Adrenal gland (tissue), 9 donors: ENCODE measurements at regions not wholly inside any gene's neighbourhood (a gene's known extent, or its start where the extent isn't known, plus 50 kb on each side); places are given as distances from the start of the nearest gene placed in this dataset.
"Not testable (repeated sequence)": the region's sequence is repeated elsewhere in the genome, so short reads cannot be mapped to it uniquely, and the experiment has no call there.

ENCODE experiments used
- DNase-seq, 7 donors: peaks; one replicate each; pipeline ENCODE4 v3.0.0-alpha.2; 2019 to 2020
- H3K27ac ChIP-seq, 5 donors: fragments of 200-600 bp; sonication (generic) in 4 of 5; 1 replicate in 3 of 5; 2 replicates in 2 of 5; pipeline versions ENCODE4 v1.5.1 to v1.8.0; 2016 to 2020; ENCODE audit warnings: mild to moderate bottlenecking in 1 of 5
- H3K27me3 ChIP-seq: fragments of 200-600 bp; 2 replicates; pipeline ENCODE4 v1.8.0; 2021
- H3K36me3 ChIP-seq, 2 donors: fragments of 200-600 bp; replicated peaks in 1 of 2; 1 replicate in 1 of 2; 2 replicates in 1 of 2; pipeline versions ENCODE4 v1.5.1 to v1.8.0; 2018 to 2022
- H3K4me1 ChIP-seq, 2 donors: fragments of 200-600 bp; replicated peaks in 1 of 2; 1 replicate in 1 of 2; 2 replicates in 1 of 2; pipeline versions ENCODE4 v1.5.1 to v1.8.0; 2018 to 2021
- H3K4me3 ChIP-seq, 4 donors: fragments of 200-600 bp; sonication (generic) in 3 of 4; one replicate each; pipeline ENCODE4 v1.5.1; 2016 to 2018
- H3K9me3 ChIP-seq, 3 donors: fragments of 200-600 bp; sonication (generic) in 1 of 3; replicated peaks in 1 of 3; 1 replicate in 2 of 3; 2 replicates in 1 of 3; pipeline versions ENCODE4 v1.5.1 to v1.8.0; 2016 to 2021
- POLR2A ChIP-seq, 2 donors: fragments of 450-650 bp; IDR thresholded peaks; one replicate each; pipeline ENCODE4 v1.6.1; 2017; ENCODE audit warnings: antibody characterized with exemption in 2 of 2, mild to moderate bottlenecking in 2 of 2, moderate library complexity in 1 of 2
- WGBS, 4 donors: extraction: QIAGEN DNeasy Blood & Tissue Kit in 2 of 4; methylation state at CpG; one replicate each; pipeline versions ENCODE4 v1.1.5 to v1.1.7; 2013 to 2017; 5-methylcytosine and 5-hydroxymethylcytosine counted together
- intact Hi-C, 2 donors: fragments of 100-400 bp; cut with DNase I; formaldehyde crosslinking; loops; one replicate each; pipeline versions ENCODE4 v1.14.1 to v1.15.0; 2022 to 2023
- TF ChIP-seq, protein P1 (sequence below), 6 experiments: fragments of 450-650 bp in 4 of 6; fragments of 200-600 bp in 2 of 6; sonication (generic) in 1 of 6; IDR thresholded peaks; 1 replicate in 5 of 6; 2 replicates in 1 of 6; pipeline versions ENCODE4 v1.5.1 to v1.8.0; 2016 to 2021; ENCODE audit warnings: antibody characterized with exemption in 6 of 6, mild to moderate bottlenecking in 2 of 6, moderate library complexity in 1 of 6
- donor health status: healthy with polysubstance abuse.
- donor health status: Bipolar disorder and iron deficiency.
- donor health status: DM: yes; HTN: yes; CAD: no.
- donor health status: DM: no; HTN: no; CAD: no.
- donor health status: DM: no; HTN: no; CAD: no.

DNA sequence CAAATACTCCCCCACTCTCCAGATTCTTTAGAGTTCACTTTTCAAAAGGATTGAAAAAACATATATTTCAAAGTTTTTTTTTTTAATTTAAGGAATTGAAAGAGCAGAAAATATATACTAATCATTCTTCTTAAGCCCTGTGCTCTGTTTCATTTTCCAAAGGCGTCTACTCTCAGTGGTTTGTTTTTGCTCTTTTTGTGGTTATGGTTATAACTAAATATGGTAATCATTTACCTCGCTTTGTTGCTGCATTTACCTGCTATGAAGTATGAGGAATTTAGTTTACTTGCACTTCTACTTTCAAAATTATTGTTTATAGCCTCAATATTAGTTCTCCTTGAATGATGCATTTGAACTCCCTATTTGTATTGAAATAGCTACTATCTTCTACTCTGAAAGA, 55.9 kb upstream of the LRRK2 start:
- Histone ChIP-seq H3K9me3 (no peaks in the 10 kb centered on the region), H3K4me3 (no peak overlapping the region), H3K36me3 (no peaks in the 10 kb centered on the region), H3K4me1 (no peaks in the 10 kb centered on the region), H3K27me3 (no peaks in the 10 kb centered on the region), H3K27ac (no peak overlapping the region)
- intact Hi-C loops: no loop called here
- no peak for DNase-seq
- 47 to 63% (median 54%) methylated on average over 2 of the region's 2 CpGs for WGBS, 4 donors
- TF ChIP-seq POLR2A (IDR thresholded peaks at IDR 0.05): no peak
- TF ChIP-seq, protein P1, sequence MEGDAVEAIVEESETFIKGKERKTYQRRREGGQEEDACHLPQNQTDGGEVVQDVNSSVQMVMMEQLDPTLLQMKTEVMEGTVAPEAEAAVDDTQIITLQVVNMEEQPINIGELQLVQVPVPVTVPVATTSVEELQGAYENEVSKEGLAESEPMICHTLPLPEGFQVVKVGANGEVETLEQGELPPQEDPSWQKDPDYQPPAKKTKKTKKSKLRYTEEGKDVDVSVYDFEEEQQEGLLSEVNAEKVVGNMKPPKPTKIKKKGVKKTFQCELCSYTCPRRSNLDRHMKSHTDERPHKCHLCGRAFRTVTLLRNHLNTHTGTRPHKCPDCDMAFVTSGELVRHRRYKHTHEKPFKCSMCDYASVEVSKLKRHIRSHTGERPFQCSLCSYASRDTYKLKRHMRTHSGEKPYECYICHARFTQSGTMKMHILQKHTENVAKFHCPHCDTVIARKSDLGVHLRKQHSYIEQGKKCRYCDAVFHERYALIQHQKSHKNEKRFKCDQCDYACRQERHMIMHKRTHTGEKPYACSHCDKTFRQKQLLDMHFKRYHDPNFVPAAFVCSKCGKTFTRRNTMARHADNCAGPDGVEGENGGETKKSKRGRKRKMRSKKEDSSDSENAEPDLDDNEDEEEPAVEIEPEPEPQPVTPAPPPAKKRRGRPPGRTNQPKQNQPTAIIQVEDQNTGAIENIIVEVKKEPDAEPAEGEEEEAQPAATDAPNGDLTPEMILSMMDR (IDR thresholded peaks at IDR 0.05): no peak

DNA sequence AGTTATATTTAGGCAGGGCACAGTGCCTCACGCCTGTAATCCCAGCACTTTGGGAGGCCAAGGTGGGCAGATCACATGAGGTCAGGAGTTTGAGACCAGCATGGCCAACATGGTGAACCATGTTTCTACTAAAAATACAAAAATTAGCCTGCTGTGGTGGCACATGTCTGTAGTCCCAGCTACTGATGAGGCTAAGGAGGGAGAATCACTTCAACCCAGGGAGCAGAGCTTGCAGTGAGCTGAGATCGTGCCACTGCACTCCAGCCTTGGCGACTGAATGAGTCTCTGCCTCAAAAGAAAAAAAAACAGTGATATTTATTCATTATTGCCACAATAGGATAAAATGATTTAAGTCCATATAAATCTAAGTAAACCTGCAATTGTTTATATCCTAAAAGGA, 56.4 kb upstream of the LRRK2 start:
- DNase-seq, H3K27me3 ChIP-seq, H3K9me3 ChIP-seq, intact Hi-C loops, H3K36me3 ChIP-seq, H3K4me3 ChIP-seq, H3K4me1 ChIP-seq, H3K27ac ChIP-seq: not testable (repeated sequence)
- 84 to 91% (median 87%) methylated on average over 3 of the region's 3 CpGs for WGBS, 4 donors

DNA sequence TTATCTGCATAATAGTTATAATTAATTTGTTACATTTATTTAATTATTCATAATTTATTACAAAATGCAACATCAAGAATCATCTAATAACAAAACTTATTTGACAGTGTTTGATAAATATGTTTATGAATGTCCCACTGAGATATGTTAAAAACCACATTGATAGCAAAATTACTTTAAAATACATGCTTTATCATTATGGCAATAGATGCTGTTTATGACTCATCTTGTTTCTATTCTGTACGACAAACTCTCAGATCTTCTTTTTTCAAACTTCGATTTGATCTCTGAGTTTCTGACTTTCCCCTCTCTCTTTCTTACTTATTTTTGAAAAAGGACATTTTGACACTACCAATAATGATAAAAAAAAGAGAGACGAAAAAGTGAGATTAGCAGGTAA, 56.8 kb upstream of the LRRK2 start:
- TF ChIP-seq, protein P1 (IDR thresholded peaks at IDR 0.05): no peak
- TF ChIP-seq POLR2A (IDR thresholded peaks at IDR 0.05): no peak
- no peak for DNase-seq
- Histone ChIP-seq H3K4me1 (no peaks in the 10 kb centered on the region), H3K27ac (no peak overlapping the region), H3K4me3 (no peak overlapping the region), H3K9me3 (peaks cover 0 to 1% (median 0%) of the 10 kb centered on the region in 3 donors), H3K36me3 (no peaks in the 10 kb centered on the region), H3K27me3 (no peaks in the 10 kb centered on the region)
- WGBS, 4 donors: 49 to 61% (median 61%) methylated on average over 3 of the region's 3 CpGs
- intact Hi-C loops: no loop called here

DNA sequence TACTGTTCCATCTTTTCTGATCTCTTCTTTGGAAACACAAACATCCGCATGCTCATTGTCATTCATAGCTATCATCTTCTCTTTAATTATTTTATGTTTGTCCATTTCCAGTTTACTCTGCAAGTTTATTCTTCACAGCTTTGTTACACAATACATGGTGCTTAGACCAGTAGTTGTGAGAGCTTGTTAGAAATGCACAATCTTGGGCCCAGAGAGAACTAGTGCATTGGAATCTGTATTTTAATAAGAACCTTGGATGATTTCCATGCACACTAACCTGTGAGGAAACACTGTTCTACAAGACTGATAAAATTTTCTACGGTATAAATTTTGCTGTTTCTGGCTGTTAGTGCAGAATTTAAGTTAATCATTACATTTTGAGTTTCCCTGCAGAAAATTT, 59.3 kb upstream of the SLC2A13 start:
- WGBS, 4 donors: 68 to 92% (median 90%) methylated on average over 2 of the region's 2 CpGs
- no peaks in the 10 kb centered on the region for H3K36me3 ChIP-seq
- no peak for TF ChIP-seq POLR2A (IDR thresholded peaks at IDR 0.05)
- TF ChIP-seq, protein P1 (IDR thresholded peaks at IDR 0.05): no peak
- peaks cover 0 to 8% (median 0%) of the 10 kb centered on the region in 3 donors for H3K9me3 ChIP-seq
- no peak overlapping the region for H3K4me3 ChIP-seq
- DNase-seq: no peak
- intact Hi-C loops: no loop called here
- H3K27ac ChIP-seq: no peak overlapping the region
- H3K27me3 ChIP-seq: no peaks in the 10 kb centered on the region
- H3K4me1 ChIP-seq: no peaks in the 10 kb centered on the region

DNA sequence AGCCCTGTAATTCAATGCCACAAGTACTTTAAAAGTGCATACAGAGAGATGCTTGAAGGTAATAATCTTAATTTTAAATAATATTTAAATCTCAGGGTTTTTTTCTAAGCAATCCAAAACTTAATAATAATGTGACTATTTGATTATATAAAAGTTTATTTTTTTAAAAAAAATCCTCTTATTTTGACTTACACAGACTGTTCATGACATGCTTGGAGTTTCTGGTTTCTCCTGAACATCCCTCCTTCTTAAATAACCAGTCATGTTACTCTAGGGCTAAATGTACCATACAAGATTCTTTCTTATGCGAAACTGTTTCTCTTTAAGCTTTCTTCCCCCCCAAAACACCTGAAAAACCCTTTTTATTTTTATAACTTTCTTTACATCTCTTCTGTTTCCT, 58.2 kb upstream of the SLC2A13 start:
- no peak overlapping the region for H3K27ac ChIP-seq
- no peak overlapping the region for H3K4me3 ChIP-seq
- intact Hi-C loops: no loop called here
- DNase-seq: no peak
- no peaks in the 10 kb centered on the region for H3K36me3 ChIP-seq
- WGBS, 4 donors: 73 to 86% (median 85%) methylated on average over 1 of the region's 1 CpG
- no peaks in the 10 kb centered on the region for H3K27me3 ChIP-seq
- no peak for TF ChIP-seq POLR2A (IDR thresholded peaks at IDR 0.05)
- TF ChIP-seq, protein P1 (IDR thresholded peaks at IDR 0.05): no peak
- no peaks in the 10 kb centered on the region for H3K4me1 ChIP-seq
- H3K9me3 ChIP-seq: peaks cover 0 to 8% (median 0%) of the 10 kb centered on the region in 3 donors
